GM12891 (cell line): ENCODE measurements at regions not wholly inside any gene's neighbourhood (a gene's known extent, or its start where the extent isn't known, plus 50 kb on each side); places are given as distances from the start of the nearest gene placed in this dataset.

Experiments
- POLR2A ChIP-seq: IDR thresholded peaks from 2 replicates; pipeline ENCODE4 v1.6.1; 2011; ENCODE audit warnings: low read depth, low read length, control low read depth
- POLR2AphosphoS5 ChIP-seq: IDR thresholded peaks from 2 replicates; pipeline ENCODE4 v1.6.1; 2011; ENCODE audit warnings: low read depth, low read length, control low read depth

DNA sequence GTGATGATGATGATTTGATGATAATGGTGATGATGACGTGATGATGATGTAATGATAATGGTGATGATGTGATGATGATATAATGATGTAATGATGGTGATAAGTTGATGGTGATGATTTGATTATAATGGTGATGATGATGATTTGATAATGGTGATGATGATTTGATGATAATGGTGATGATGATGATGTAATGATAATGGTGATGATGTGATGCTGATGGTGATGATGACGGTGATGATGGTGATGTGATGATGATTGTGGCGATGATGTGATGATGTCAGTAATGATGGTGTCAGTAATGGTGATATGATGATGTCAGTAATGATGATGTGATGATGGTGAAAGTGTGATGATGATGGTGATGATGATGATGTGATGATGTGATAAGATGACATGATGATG, 613.4 kb downstream of the AACS start:
- TF ChIP-seq POLR2AphosphoS5: no peak
- no peak for TF ChIP-seq POLR2A
